Spinal cord (tissue), 9 donors: ENCODE measurements at regions not wholly inside any gene's neighbourhood (a gene's known extent, or its start where the extent isn't known, plus 50 kb on each side); places are given as distances from the start of the nearest gene placed in this dataset.

Source experiments
- DNase-seq, 6 donors: peaks; one replicate each; pipeline versions ENCODE4 v3.0.0 to v3.0.0-alpha.2; 2013 to 2015; ENCODE audit warnings: low spot score in 6 of 6, low read depth in 4 of 6
- H3K27ac ChIP-seq: one replicate; pipeline ENCODE4 v1.5.1; 2013; ENCODE audit warnings: low read depth, low read length, control low read depth
- H3K27me3 ChIP-seq: one replicate; pipeline ENCODE4 v1.6.1; 2013; ENCODE audit warnings: low read length; ENCODE audit not compliant: control insufficient read depth, insufficient read depth
- H3K36me3 ChIP-seq: one replicate; pipeline ENCODE4 v1.6.1; 2013; ENCODE audit warnings: low read length; ENCODE audit not compliant: control insufficient read depth, insufficient read depth
- H3K4me1 ChIP-seq: one replicate; pipeline ENCODE4 v1.6.1; 2013; ENCODE audit warnings: low read length; ENCODE audit not compliant: control insufficient read depth, insufficient read depth
- H3K4me3 ChIP-seq: one replicate; pipeline ENCODE4 v1.5.1; 2013; ENCODE audit warnings: low read depth, low read length, control low read depth
- H3K9me3 ChIP-seq: one replicate; pipeline ENCODE4 v1.6.1; 2013; ENCODE audit warnings: low read length; ENCODE audit not compliant: control insufficient read depth, insufficient read depth
- WGBS: methylation state at CpG from one replicate; pipeline ENCODE4 v1.1.5; 2013; ENCODE audit warnings: missing lambda C conversion rate; ENCODE audit not compliant: insufficient coverage; 5-methylcytosine and 5-hydroxymethylcytosine counted together
- donor health status: healthy.

DNA sequence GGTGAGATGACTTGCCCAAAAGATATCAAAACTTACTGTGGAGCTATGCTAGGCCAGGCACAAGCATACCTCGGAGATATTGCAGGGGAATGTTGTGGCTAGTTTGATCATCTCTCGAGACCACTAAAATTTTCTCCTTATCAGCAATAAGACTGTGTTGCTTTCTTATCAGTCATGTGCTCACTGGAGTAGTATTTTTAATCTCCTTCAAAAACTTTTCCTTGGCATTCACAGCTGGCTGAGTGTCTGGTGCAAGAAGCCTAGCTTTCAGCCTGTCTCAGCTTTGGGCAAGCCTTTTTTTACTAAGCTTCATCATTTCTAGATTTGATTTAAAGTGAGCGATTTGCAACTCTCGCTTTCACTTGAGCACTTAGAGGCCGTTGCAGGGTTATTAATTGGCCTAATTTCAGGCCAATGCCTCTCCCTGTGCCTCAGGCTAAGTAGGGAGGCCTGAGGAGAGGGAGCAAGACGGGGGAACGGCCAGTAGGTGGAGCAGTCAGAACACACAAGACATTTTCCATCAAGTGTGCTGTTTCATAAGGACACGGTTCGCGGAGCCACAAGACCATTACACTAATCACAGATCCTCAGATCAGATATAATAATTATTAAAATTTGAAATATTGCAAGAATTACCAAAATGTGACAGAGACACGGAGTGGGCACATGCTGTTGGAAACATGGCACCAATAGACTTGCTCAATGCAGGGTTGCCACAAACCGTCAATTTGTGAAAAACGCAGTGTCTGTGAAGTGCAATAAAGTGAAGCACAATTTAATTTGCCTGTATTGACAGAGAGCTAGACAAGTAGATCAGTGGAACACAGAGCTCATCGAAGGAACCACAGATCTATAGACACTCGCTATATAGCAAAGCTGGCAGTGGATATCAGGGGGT, 106.8 kb upstream of the SIRPG start:
- Histone ChIP-seq H3K4me3 (no peak overlapping the region), H3K4me1 (no peaks in the 10 kb centered on the region), H3K27ac (no peak overlapping the region), H3K36me3 (no peaks in the 10 kb centered on the region), H3K9me3 (no peaks in the 10 kb centered on the region), H3K27me3 (no peaks in the 10 kb centered on the region)
- 13% methylated on average over 3 of the region's 15 CpGs for WGBS
- peak; percentile 53 to 95 (median 71) for DNase-seq

DNA sequence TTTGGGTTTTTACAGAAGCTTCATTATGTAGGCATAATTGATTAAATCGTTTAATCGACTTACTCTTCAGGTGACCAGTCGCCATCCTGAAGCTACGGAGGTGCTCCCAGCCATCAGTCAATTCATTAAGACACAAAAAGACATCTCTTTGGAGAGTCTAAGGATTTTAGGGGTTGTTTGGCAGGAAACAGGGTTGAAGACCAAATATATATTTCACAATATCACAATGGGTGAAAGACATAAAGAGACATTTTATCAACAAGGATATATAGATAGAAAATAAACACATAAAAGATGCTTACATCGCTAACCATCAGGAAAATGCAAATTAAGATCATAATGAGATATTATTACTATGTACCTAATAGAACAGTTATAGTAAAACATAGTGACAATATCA, 104.0 kb upstream of the SIRPG start:
- DNase-seq, result no peak
- Histone ChIP-seq H3K36me3 (no peaks in the 10 kb centered on the region), H3K4me3 (no peak overlapping the region), H3K27me3 (no peaks in the 10 kb centered on the region), H3K4me1 (no peaks in the 10 kb centered on the region), H3K9me3 (no peaks in the 10 kb centered on the region), H3K27ac (no peak overlapping the region)
- WGBS, result no CpG with 5 or more reads among the region's 5 CpGs

- no peak for DNase-seq
- Histone ChIP-seq H3K36me3 (no peaks in the 10 kb centered on the region), H3K27me3 (no peaks in the 10 kb centered on the region), H3K4me3 (no peak overlapping the region), H3K9me3 (no peaks in the 10 kb centered on the region), H3K27ac (no peak overlapping the region), H3K4me1 (no peaks in the 10 kb centered on the region)
- 73% methylated on average over 5 of the region's 5 CpGs for WGBS
Measured at GRCh38 chr20:1761116-1761515, 103.5 kb upstream of the SIRPG start.

DNA sequence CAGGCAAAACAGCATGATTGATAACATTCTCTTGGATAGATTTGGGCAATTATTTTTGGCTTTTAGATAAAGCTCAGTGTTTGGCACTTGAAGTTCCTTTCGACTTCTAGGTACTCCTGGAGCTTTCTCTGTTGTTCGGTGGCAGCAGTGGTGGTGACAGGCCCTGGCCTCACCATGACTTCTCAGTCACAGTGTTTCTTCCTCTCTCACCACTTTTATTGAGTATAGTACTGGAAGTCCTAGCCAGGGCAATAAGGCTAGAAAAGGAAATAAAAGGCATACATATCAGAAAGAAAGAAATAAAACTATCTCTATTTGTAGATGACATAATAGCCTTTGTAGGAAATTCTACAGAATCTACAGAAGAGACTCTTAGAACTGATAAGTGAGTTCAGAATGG, 101.2 kb upstream of the SIRPG start:
- 89% methylated on average over 2 of the region's 2 CpGs for WGBS
- DNase-seq, result no peak
- no peak overlapping the region for H3K27ac ChIP-seq
- no peaks in the 10 kb centered on the region for H3K27me3 ChIP-seq
- no peaks in the 10 kb centered on the region for H3K4me1 ChIP-seq
- H3K9me3 ChIP-seq, result no peaks in the 10 kb centered on the region
- H3K4me3 ChIP-seq, result no peak overlapping the region
- no peaks in the 10 kb centered on the region for H3K36me3 ChIP-seq

DNA sequence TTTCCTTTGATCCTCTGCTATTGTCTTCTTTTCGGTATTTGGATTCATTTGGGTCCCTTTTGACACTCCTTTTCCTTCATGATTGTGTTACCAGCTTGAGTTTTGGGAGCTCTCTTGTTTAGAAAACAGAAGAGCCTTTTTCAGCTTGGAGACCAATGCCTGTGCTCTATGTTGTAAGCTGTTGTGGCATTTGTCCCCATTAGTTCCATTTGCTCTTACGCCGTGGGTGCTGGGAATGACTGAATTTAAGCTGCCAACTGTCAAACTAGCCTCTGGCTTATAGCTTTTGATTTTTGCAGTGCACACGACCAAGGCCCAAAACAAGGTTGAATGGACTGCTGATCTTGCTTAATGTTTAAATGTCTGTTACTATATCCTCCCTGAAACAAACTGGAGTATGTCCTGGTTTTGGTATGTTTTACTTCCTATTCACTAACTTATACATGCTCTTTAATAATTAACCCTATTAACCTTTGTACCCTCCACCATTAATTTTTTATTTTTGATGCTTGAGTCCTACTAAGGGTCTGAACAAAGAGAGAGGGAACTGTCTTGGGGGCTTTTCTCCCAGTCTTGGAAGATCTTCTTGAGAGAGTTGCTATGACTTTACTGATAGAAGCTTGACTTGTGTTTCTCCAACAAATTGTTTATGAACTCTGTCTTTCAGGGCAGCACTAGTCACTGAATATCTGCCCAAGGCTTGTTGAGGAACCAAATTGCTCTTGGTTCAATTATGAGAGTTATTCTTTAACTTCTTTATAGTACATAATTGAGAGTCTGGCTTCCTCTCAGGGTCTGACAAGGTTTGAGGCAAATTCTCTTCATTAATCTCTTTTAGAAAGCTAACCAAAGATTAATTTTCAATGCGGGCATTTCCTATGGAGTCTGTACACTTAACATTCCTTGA, 100.3 kb upstream of the SIRPG start:
- WGBS, result 42% methylated on average over 3 of the region's 5 CpGs
- no peak for DNase-seq
- Histone ChIP-seq H3K27me3 (no peaks in the 10 kb centered on the region), H3K4me1 (no peaks in the 10 kb centered on the region), H3K9me3 (no peaks in the 10 kb centered on the region), H3K27ac (no peak overlapping the region), H3K36me3 (no peaks in the 10 kb centered on the region), H3K4me3 (no peak overlapping the region)

- H3K9me3 ChIP-seq, result no peaks in the 10 kb centered on the region
- no peak for DNase-seq
- no peaks in the 10 kb centered on the region for H3K27me3 ChIP-seq
- H3K36me3 ChIP-seq, result no peaks in the 10 kb centered on the region
- H3K4me3 ChIP-seq, result no peak overlapping the region
- H3K27ac ChIP-seq, result no peak overlapping the region
- no peaks in the 10 kb centered on the region for H3K4me1 ChIP-seq
Measured at GRCh38 chr20:1757072-1757471, 99.5 kb upstream of the SIRPG start.

- H3K27ac ChIP-seq, result no peak overlapping the region
- no peak overlapping the region for H3K4me3 ChIP-seq
- WGBS, result 80% methylated on average over 4 of the region's 4 CpGs
- no peak for DNase-seq
- H3K36me3 ChIP-seq, result no peaks in the 10 kb centered on the region
- H3K4me1 ChIP-seq, result no peaks in the 10 kb centered on the region
- no peaks in the 10 kb centered on the region for H3K27me3 ChIP-seq
- H3K9me3 ChIP-seq, result no peaks in the 10 kb centered on the region
Measured at GRCh38 chr20:1754749-1755148, 97.2 kb upstream of the SIRPG start.

DNA sequence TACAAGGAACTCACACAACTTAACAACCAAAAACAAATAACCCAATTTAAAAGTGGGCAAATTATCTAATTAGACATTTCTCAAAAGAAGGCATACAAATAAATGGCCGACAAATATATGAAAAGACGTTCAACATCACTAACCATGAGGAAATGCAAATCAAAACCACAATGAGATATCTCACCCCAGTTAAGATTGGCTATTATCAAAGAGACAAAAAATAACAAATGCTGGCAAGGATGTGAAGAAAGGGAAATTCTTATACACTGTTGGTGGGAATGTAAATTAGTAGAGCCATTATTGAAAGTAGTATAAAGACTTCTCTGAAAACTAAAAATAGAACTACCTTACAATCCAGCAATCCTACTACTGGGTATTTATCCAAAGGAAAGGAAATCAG, 96.7 kb upstream of the SIRPG start:
- Histone ChIP-seq H3K36me3 (no peaks in the 10 kb centered on the region), H3K27me3 (no peaks in the 10 kb centered on the region)
- no CpG with 5 or more reads among the region's 2 CpGs for WGBS

GRCh38 chr20:1752045-1752444, 94.5 kb upstream of the SIRPG start:
- no peak overlapping the region for H3K27ac ChIP-seq
- H3K4me3 ChIP-seq, result no peak overlapping the region
- no peak for DNase-seq
- no peaks in the 10 kb centered on the region for H3K27me3 ChIP-seq
- no peaks in the 10 kb centered on the region for H3K36me3 ChIP-seq
- H3K4me1 ChIP-seq, result no peaks in the 10 kb centered on the region
- no peaks in the 10 kb centered on the region for H3K9me3 ChIP-seq

More for the DNA sequence above, 96.7 kb upstream of the SIRPG start:
- no peak overlapping the region for H3K4me3 ChIP-seq
- DNase-seq, result no peak
- H3K4me1 ChIP-seq, result no peaks in the 10 kb centered on the region
- no peak overlapping the region for H3K27ac ChIP-seq
- no peaks in the 10 kb centered on the region for H3K9me3 ChIP-seq

DNA sequence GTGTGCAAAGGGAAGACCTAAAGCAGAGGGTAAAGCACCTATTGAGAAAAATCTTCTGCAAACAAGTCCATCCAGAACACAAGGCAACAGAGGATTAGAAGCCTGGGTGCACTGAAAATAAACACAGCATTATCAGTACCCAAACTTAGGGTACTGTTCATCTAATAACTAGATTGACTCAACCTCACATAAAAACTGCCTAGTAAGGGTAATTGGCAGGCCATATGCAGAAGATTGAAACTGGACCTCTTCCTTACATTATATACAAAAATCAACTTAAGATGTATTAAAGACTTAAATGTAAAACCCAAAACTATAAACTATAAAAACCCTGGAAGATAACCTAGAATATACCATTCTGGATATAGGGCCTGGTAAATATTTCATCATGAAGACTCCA, 91.2 kb upstream of the SIRPG start:
- H3K36me3 ChIP-seq, result no peaks in the 10 kb centered on the region
- H3K4me3 ChIP-seq, result no peak overlapping the region
- no peaks in the 10 kb centered on the region for H3K9me3 ChIP-seq
- no peak for DNase-seq
- H3K4me1 ChIP-seq, result no peaks in the 10 kb centered on the region
- H3K27ac ChIP-seq, result no peak overlapping the region
- no peaks in the 10 kb centered on the region for H3K27me3 ChIP-seq
